Esophagus squamous epithelium (tissue), 4 donors: ENCODE measurements at regions not wholly inside any gene's neighbourhood (a gene's known extent, or its start where the extent isn't known, plus 50 kb on each side); places are given as distances from the start of the nearest gene placed in this dataset.

Experiments used
- POLR2A ChIP-seq, 4 donors: fragments of 450-650 bp; IDR thresholded peaks; one replicate each; pipeline ENCODE4 v1.6.1; 2017; ENCODE audit warnings: antibody characterized with exemption in 4 of 4, mild to moderate bottlenecking in 4 of 4, moderate library complexity in 3 of 4
- TF ChIP-seq, protein P1 (sequence below), 6 experiments: fragments of 450-650 bp in 4 of 6; fragments of 200-600 bp in 2 of 6; sonication (generic) in 2 of 6; IDR thresholded peaks; one replicate each; pipeline ENCODE4 v1.5.1; 2016 to 2019; ENCODE audit warnings: antibody characterized with exemption in 6 of 6, mild to moderate bottlenecking in 4 of 6, moderate library complexity in 4 of 6

GRCh38 chr1:22375601-22376000 lies 76.0 kb upstream of the ZBTB40 start:
- TF ChIP-seq, protein P1, sequence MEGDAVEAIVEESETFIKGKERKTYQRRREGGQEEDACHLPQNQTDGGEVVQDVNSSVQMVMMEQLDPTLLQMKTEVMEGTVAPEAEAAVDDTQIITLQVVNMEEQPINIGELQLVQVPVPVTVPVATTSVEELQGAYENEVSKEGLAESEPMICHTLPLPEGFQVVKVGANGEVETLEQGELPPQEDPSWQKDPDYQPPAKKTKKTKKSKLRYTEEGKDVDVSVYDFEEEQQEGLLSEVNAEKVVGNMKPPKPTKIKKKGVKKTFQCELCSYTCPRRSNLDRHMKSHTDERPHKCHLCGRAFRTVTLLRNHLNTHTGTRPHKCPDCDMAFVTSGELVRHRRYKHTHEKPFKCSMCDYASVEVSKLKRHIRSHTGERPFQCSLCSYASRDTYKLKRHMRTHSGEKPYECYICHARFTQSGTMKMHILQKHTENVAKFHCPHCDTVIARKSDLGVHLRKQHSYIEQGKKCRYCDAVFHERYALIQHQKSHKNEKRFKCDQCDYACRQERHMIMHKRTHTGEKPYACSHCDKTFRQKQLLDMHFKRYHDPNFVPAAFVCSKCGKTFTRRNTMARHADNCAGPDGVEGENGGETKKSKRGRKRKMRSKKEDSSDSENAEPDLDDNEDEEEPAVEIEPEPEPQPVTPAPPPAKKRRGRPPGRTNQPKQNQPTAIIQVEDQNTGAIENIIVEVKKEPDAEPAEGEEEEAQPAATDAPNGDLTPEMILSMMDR (IDR thresholded peaks at IDR 0.05) = no peak
- TF ChIP-seq POLR2A (IDR thresholded peaks at IDR 0.05) = no peak
